OCI-LY3 (cell line): ENCODE measurements at regions not wholly inside any gene's neighbourhood (a gene's known extent, or its start where the extent isn't known, plus 50 kb on each side); places are given as distances from the start of the nearest gene placed in this dataset.

Experiments used
- H2AFZ ChIP-seq: fragments of 200-600, 300-600 bp; shearing (Covaris generic); 2 replicates; pipeline ENCODE4 v1.6.0; 2014; ENCODE audit warnings: antibody characterized with exemption, low read depth, low read length
- H3K27ac ChIP-seq: fragments of 200-600, 300-600 bp; sonication (generic); 2 replicates; pipeline ENCODE4 v1.5.1; 2014; ENCODE audit warnings: mild to moderate bottlenecking, low read length, moderate library complexity, mixed read lengths
- H3K27me3 ChIP-seq: fragments of 200-600, 300-600 bp; sonication (generic); 2 replicates; pipeline ENCODE4 v1.6.1; 2014; ENCODE audit warnings: low read depth, low read length, mixed read lengths
- H3K36me3 ChIP-seq: fragments of 200-600, 300-600 bp; sonication (generic); replicated peaks from 2 replicates; pipeline ENCODE3; 2014; ENCODE audit warnings: low read depth, low read length, mixed read lengths
- H3K4me1 ChIP-seq: fragments of 300-600, 200-600 bp; sonication (generic); 2 replicates; pipeline ENCODE4 v1.6.1; 2014; ENCODE audit warnings: low read length, mixed read lengths
- H3K4me2 ChIP-seq: fragments of 200-600, 300-600 bp; sonication (generic); 2 replicates; pipeline ENCODE4 v1.6.1; 2014; ENCODE audit warnings: low read length, mixed read lengths
- H3K4me3 ChIP-seq: fragments of 300-600, 200-600 bp; sonication (generic); 2 replicates; pipeline ENCODE4 v1.5.1; 2014; ENCODE audit warnings: antibody characterized with exemption, mild to moderate bottlenecking, low read length, moderate library complexity
- H3K79me2 ChIP-seq: fragments of 300-600, 200-600 bp; shearing (Covaris generic); 2 replicates; pipeline ENCODE4 v1.6.1; 2014; ENCODE audit warnings: mild to moderate bottlenecking, low read length, mixed read lengths
- H3K9ac ChIP-seq: fragments of 300-600, 200-600 bp; shearing (Covaris generic); 2 replicates; pipeline ENCODE4 v1.6.0; 2014; ENCODE audit warnings: mild to moderate bottlenecking, low read length, moderate library complexity
- H3K9me3 ChIP-seq: fragments of 200-600, 300-600 bp; shearing (Covaris generic); 2 replicates; pipeline ENCODE4 v1.6.1; 2014; ENCODE audit warnings: low read length, mixed read lengths; ENCODE audit not compliant: insufficient read depth
- H4K20me1 ChIP-seq: fragments of 200-600, 300-600 bp; sonication (generic); 2 replicates; pipeline ENCODE4 v1.6.1; 2016; ENCODE audit warnings: low read length, mixed read lengths; ENCODE audit not compliant: insufficient read depth
- CTCF ChIP-seq: fragments of 200-600, 300-600 bp; sonication (generic); IDR thresholded peaks from 2 replicates; pipeline ENCODE4 v1.5.1; 2014; ENCODE audit warnings: antibody characterized with exemption, low read length, low read depth
- EZH2phosphoT487 ChIP-seq: fragments of 200-600 bp; shearing (Covaris generic); IDR thresholded peaks from 2 replicates; pipeline ENCODE4 v1.6.1; 2018; ENCODE audit warnings: antibody characterized with exemption, mixed run types, low read depth

DNA sequence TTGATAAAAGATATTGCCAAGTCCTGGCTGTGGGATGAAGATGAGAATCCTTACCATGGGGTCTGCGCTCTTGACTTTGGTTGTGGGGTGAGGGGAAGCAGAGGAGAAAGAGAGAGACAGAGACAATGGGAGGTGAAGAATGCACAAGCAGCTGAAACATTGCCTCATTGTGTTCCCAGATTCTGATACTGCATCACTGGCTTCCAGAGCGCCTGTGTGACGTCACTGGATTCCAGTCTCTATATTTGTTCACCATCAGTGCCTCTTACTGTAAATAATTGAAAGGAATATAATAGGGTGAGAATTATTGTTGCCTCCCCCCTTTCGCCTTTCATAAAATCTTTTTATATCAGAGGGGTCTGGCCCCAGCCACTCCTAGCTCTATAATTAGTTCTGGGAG is 188.9 kb upstream of the NTF3 start:
- no peak overlapping the region for H2AFZ ChIP-seq
- peaks cover 29% of the 10 kb centered on the region for H3K27me3 ChIP-seq
- TF ChIP-seq CTCF (no peak), EZH2phosphoT487 (no peak)
- H3K9ac ChIP-seq, result no peak overlapping the region
- H3K36me3 ChIP-seq, result no peaks in the 10 kb centered on the region
- no peaks in the 10 kb centered on the region for H4K20me1 ChIP-seq
- no peaks in the 10 kb centered on the region for H3K9me3 ChIP-seq
- no peaks in the 10 kb centered on the region for H3K4me1 ChIP-seq
- no peaks in the 10 kb centered on the region for H3K79me2 ChIP-seq
- H3K4me3 ChIP-seq, result no peak overlapping the region
- no peak overlapping the region for H3K27ac ChIP-seq
- no peak overlapping the region for H3K4me2 ChIP-seq

- Histone ChIP-seq H4K20me1 (no peaks in the 10 kb centered on the region), H3K9me3 (no peaks in the 10 kb centered on the region), H3K27ac (no peak overlapping the region), H3K79me2 (no peaks in the 10 kb centered on the region), H3K4me2 (no peak overlapping the region), H3K9ac (no peak overlapping the region), H3K4me3 (no peak overlapping the region), H3K4me1 (no peaks in the 10 kb centered on the region), H3K36me3 (no peaks in the 10 kb centered on the region), H3K27me3 (peaks cover 33% of the 10 kb centered on the region), H2AFZ (no peak overlapping the region)
- TF ChIP-seq CTCF, result no peak
- no peak for TF ChIP-seq EZH2phosphoT487
Measured at GRCh38 chr12:5244513-5244972, 187.4 kb upstream of the NTF3 start.

- H3K4me3 ChIP-seq, result no peak overlapping the region
- no peak for TF ChIP-seq CTCF
- TF ChIP-seq EZH2phosphoT487, result no peak
- H4K20me1 ChIP-seq, result no peaks in the 10 kb centered on the region
- H3K27me3 ChIP-seq, result peaks cover 34% of the 10 kb centered on the region
- H3K79me2 ChIP-seq, result no peaks in the 10 kb centered on the region
- no peak overlapping the region for H3K4me2 ChIP-seq
- no peaks in the 10 kb centered on the region for H3K4me1 ChIP-seq
- H3K9ac ChIP-seq, result no peak overlapping the region
- no peak overlapping the region for H2AFZ ChIP-seq
- no peak overlapping the region for H3K27ac ChIP-seq
- no peaks in the 10 kb centered on the region for H3K9me3 ChIP-seq
- H3K36me3 ChIP-seq, result no peaks in the 10 kb centered on the region
Measured at GRCh38 chr12:5246196-5246595, 185.7 kb upstream of the NTF3 start.

DNA sequence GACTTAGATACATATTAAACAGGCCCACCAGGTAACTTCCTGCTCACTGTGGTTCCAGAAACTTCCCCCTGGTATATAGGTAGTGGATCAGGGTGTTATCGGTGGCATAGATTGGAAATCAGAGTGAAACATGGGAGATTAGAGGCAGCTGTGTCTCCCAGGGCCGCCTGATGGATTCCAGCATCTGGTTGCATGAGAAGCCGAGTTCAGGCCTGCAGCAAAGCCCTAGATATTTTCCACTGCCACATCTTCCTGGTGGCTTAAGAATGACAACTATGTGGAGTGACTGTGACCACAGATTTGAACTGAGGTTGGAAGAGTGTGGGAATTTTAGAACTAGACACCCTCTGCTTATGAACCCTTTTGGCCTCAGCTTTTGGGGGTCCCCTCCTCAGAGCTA is 184.8 kb upstream of the NTF3 start:
- Histone ChIP-seq H3K9ac (no peak overlapping the region), H3K4me2 (no peak overlapping the region), H3K4me3 (no peak overlapping the region), H4K20me1 (no peaks in the 10 kb centered on the region), H2AFZ (no peak overlapping the region), H3K9me3 (no peaks in the 10 kb centered on the region), H3K27ac (no peak overlapping the region), H3K27me3 (peaks cover 37% of the 10 kb centered on the region), H3K4me1 (no peaks in the 10 kb centered on the region), H3K79me2 (no peaks in the 10 kb centered on the region), H3K36me3 (no peaks in the 10 kb centered on the region)
- no peak for TF ChIP-seq EZH2phosphoT487

DNA sequence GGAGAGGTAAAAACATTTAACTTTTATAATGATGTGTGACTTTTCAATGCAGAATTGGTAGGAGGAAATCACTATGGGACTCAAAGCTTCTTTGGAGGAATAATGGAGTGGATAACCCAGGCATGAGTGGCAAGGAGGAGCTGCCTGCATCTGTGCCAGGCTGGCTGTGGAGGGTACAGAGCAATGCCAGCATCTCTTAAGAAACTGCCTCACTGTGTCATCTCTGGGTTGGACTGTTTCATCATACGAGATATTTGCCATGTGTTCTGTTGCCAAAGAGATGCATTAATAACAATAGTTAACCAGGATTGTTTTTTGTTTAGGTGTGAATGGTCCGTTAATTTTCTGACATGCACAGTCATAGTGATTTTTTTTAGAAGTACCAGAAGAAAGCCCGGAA is 183.7 kb upstream of the NTF3 start:
- Histone ChIP-seq H3K4me3 (no peak overlapping the region), H4K20me1 (no peaks in the 10 kb centered on the region), H2AFZ (no peak overlapping the region), H3K9ac (no peak overlapping the region), H3K27ac (no peak overlapping the region), H3K4me2 (no peak overlapping the region), H3K36me3 (no peaks in the 10 kb centered on the region), H3K4me1 (no peaks in the 10 kb centered on the region), H3K9me3 (no peaks in the 10 kb centered on the region), H3K27me3 (peaks cover 31% of the 10 kb centered on the region), H3K79me2 (no peaks in the 10 kb centered on the region)
- no peak for TF ChIP-seq CTCF
- TF ChIP-seq EZH2phosphoT487, result no peak
